ENCODE measurements at regions not wholly inside any gene's neighbourhood (a gene's known extent, or its start where the extent isn't known, plus 50 kb on each side); places are given as distances from the start of the nearest gene placed in this dataset.

- no peak for DNase-seq (ENCODE audit: low read depth, low spot score)
- H3K27ac Mint-ChIP-seq (ENCODE audit: unreplicated experiment), result no peak overlapping the region
- no peaks in the 10 kb centered on the region for H3K36me3 Mint-ChIP-seq (ENCODE audit: low read depth)
- H3K4me3 Mint-ChIP-seq, result no peak overlapping the region
- TF ChIP-seq, protein P1, sequence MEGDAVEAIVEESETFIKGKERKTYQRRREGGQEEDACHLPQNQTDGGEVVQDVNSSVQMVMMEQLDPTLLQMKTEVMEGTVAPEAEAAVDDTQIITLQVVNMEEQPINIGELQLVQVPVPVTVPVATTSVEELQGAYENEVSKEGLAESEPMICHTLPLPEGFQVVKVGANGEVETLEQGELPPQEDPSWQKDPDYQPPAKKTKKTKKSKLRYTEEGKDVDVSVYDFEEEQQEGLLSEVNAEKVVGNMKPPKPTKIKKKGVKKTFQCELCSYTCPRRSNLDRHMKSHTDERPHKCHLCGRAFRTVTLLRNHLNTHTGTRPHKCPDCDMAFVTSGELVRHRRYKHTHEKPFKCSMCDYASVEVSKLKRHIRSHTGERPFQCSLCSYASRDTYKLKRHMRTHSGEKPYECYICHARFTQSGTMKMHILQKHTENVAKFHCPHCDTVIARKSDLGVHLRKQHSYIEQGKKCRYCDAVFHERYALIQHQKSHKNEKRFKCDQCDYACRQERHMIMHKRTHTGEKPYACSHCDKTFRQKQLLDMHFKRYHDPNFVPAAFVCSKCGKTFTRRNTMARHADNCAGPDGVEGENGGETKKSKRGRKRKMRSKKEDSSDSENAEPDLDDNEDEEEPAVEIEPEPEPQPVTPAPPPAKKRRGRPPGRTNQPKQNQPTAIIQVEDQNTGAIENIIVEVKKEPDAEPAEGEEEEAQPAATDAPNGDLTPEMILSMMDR (conservative IDR thresholded peaks at IDR 0.05), result no peak
- H3K9me3 Mint-ChIP-seq, result peaks cover 3% of the 10 kb centered on the region
- no peaks in the 10 kb centered on the region for H3K4me1 Mint-ChIP-seq
- H3K27me3 Mint-ChIP-seq (ENCODE audit: low read depth), result no peaks in the 10 kb centered on the region
Measured at GRCh38 chr4:62470421-62470983, 1270.4 kb downstream of the ADGRL3 start.

GRCh38 chr4:62470020-62470419, 1269.9 kb downstream of the ADGRL3 start:
- Mint-ChIP-seq H3K9me3 (peaks cover 3% of the 10 kb centered on the region), H3K27ac (ENCODE audit: unreplicated experiment) (no peak overlapping the region), H3K4me1 (no peaks in the 10 kb centered on the region), H3K4me3 (no peak overlapping the region), H3K36me3 (ENCODE audit: low read depth) (no peaks in the 10 kb centered on the region), H3K27me3 (ENCODE audit: low read depth) (no peaks in the 10 kb centered on the region)
- no peak for DNase-seq (ENCODE audit: low read depth, low spot score)
- TF ChIP-seq, protein P1 (conservative IDR thresholded peaks at IDR 0.05), result no peak

DNA sequence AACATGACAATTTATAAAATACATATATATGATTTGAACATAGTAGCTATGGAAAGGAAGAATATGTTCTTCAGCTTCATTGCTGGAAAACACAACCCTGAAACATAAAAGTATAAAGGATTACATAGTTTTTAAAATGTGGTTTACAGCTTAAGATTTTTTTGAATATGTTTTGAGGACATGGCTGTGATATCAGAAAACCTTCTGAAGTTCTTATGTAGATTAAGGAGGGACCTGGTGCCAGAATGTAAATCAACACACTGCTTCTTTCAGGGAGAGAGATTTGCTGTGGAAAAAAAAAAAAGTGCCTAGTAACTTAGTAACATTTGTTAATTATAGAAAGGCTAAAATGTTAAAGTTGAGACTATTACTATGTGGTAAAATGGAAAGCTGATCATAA, 1261.8 kb downstream of the ADGRL3 start:
- TF ChIP-seq, protein P1 (conservative IDR thresholded peaks at IDR 0.05), result no peak
- no peak overlapping the region for H3K27ac Mint-ChIP-seq (ENCODE audit: unreplicated experiment)
- no peak for DNase-seq (ENCODE audit: low read depth, low spot score)
- no peaks in the 10 kb centered on the region for H3K27me3 Mint-ChIP-seq (ENCODE audit: low read depth)
- H3K9me3 Mint-ChIP-seq, result peaks cover 6% of the 10 kb centered on the region
- no peaks in the 10 kb centered on the region for H3K4me1 Mint-ChIP-seq
- H3K4me3 Mint-ChIP-seq, result no peak overlapping the region
- no peaks in the 10 kb centered on the region for H3K36me3 Mint-ChIP-seq (ENCODE audit: low read depth)

DNA sequence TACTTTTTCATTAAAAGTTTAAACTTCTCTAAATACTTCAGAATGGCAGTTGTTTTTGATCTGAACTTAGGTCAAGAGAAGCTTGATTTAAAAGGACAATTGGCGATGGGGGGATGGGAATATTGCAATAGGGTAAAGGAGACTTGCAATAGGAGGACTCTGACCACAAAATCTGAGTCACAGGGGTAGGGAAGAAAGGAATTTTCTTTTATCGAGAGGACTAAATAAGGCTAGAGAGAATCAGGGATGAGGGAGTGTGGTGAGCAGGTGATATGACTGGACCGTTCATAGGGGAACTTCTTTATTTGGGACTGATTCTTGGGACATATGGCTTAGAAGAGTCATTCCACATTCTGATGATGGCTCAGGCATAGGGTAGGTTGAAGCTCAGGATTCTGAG, 1260.2 kb downstream of the ADGRL3 start:
- no peak for DNase-seq (ENCODE audit: low read depth, low spot score)
- TF ChIP-seq, protein P1 (conservative IDR thresholded peaks at IDR 0.05), result no peak
- Mint-ChIP-seq H3K4me3 (no peak overlapping the region), H3K9me3 (peaks cover 6% of the 10 kb centered on the region), H3K4me1 (no peaks in the 10 kb centered on the region), H3K27me3 (ENCODE audit: low read depth) (no peaks in the 10 kb centered on the region), H3K36me3 (ENCODE audit: low read depth) (no peaks in the 10 kb centered on the region), H3K27ac (ENCODE audit: unreplicated experiment) (no peak overlapping the region)

- DNase-seq (ENCODE audit: low read depth, low spot score), result no peak
- Mint-ChIP-seq H3K36me3 (ENCODE audit: low read depth) (no peaks in the 10 kb centered on the region), H3K9me3 (peaks cover 6% of the 10 kb centered on the region), H3K4me3 (no peak overlapping the region), H3K27ac (ENCODE audit: unreplicated experiment) (no peak overlapping the region), H3K27me3 (ENCODE audit: low read depth) (no peaks in the 10 kb centered on the region), H3K4me1 (no peaks in the 10 kb centered on the region)
- TF ChIP-seq, protein P1 (conservative IDR thresholded peaks at IDR 0.05), result no peak
Measured at GRCh38 chr4:62457356-62457755, 1257.2 kb downstream of the ADGRL3 start.

Data from neural crest cell (in vitro differentiated cells).